ENCODE measurements at regions not wholly inside any gene's neighbourhood (a gene's known extent, or its start where the extent isn't known, plus 50 kb on each side); places are given as distances from the start of the nearest gene placed in this dataset.

GRCh38 chr16:86241681-86242080 is 268.6 kb upstream of the FOXF1 start:
- intact Hi-C loops (cut with micrococcal nuclease; ENCODE audit: unreplicated experiment) = no loop called here
- H3K27me3 ChIP-seq (ENCODE audit: control insufficient read depth, insufficient read depth, low read length) = peaks cover 2% of the 10 kb centered on the region
- ATAC-seq = no peak
- no TSS peak for BruUV-seq (replicated peaks)
- DNase-seq (ENCODE audit: low read depth, low spot score) = no peak
- H3K4me3 ChIP-seq (ENCODE audit: low read depth in 2 of 2, low read length in 2 of 2) = no peak overlapping the region
- POLR2A ChIA-PET = no interaction called here
- no peaks in the 10 kb centered on the region for H3K36me3 ChIP-seq (ENCODE audit: control insufficient read depth, insufficient read depth, low read length)
- TF ChIP-seq POLR2AphosphoS5 (IDR thresholded peaks at IDR 0.05; ENCODE audit: low read depth, low read length) (no peak), REST (IDR thresholded peaks at IDR 0.05; ENCODE audit: insufficient read depth in 1 of 2, low read depth in 2 of 2, low read length in 1 of 2) (no peak), CTCF (IDR thresholded peaks at IDR 0.05) (no peak), SIN3A (IDR thresholded peaks at IDR 0.05; ENCODE audit: borderline replicate concordance, insufficient read depth, low read depth, low read length) (no peak), TCF7L2 (IDR thresholded peaks at IDR 0.05; ENCODE audit: low read depth, low read length) (no peak)
- no peaks in the 10 kb centered on the region for H3K9me3 ChIP-seq (ENCODE audit: control insufficient read depth, insufficient read depth, low read depth, low read length)
- no peaks in the 10 kb centered on the region for H3K4me1 ChIP-seq (ENCODE audit: control insufficient read depth, insufficient read depth, low read length)
- H3K27ac ChIP-seq (ENCODE audit: low read length) = no peak overlapping the region
- in situ Hi-C loops (cut with HindIII; ENCODE audit: low pct_unique_long_range_greater_than_20kb, low sequenced_read_pairs) = no loop called here
- CTCF ChIA-PET = no interaction called here

- Histone ChIP-seq H3K36me3 (ENCODE audit: control insufficient read depth, insufficient read depth, low read length) (no peaks in the 10 kb centered on the region), H3K4me3 (ENCODE audit: low read depth in 2 of 2, low read length in 2 of 2) (no peak overlapping the region), H3K9me3 (ENCODE audit: control insufficient read depth, insufficient read depth, low read depth, low read length) (no peaks in the 10 kb centered on the region), H3K27me3 (ENCODE audit: control insufficient read depth, insufficient read depth, low read length) (peaks cover 6% of the 10 kb centered on the region), H3K4me1 (ENCODE audit: control insufficient read depth, insufficient read depth, low read length) (no peaks in the 10 kb centered on the region), H3K27ac (ENCODE audit: low read length) (no peak overlapping the region)
- ChIA-PET CTCF (no interaction called here), POLR2A (no interaction called here)
- ATAC-seq = no peak
- intact Hi-C loops (cut with micrococcal nuclease; ENCODE audit: unreplicated experiment) = no loop called here
- DNase-seq (ENCODE audit: low read depth, low spot score) = no peak
- in situ Hi-C loops (cut with HindIII; ENCODE audit: low pct_unique_long_range_greater_than_20kb, low sequenced_read_pairs) = no loop called here
- TF ChIP-seq TCF7L2 (IDR thresholded peaks at IDR 0.05; ENCODE audit: low read depth, low read length) (no peak), CTCF (IDR thresholded peaks at IDR 0.05) (no peak), REST (IDR thresholded peaks at IDR 0.05; ENCODE audit: insufficient read depth in 1 of 2, low read depth in 2 of 2, low read length in 1 of 2) (no peak), POLR2AphosphoS5 (IDR thresholded peaks at IDR 0.05; ENCODE audit: low read depth, low read length) (no peak), SIN3A (IDR thresholded peaks at IDR 0.05; ENCODE audit: borderline replicate concordance, insufficient read depth, low read depth, low read length) (no peak)
- BruUV-seq (replicated peaks) = no TSS peak
These were observed 267.8 kb upstream of the FOXF1 start for GRCh38 chr16:86242244-86243122.

Data from Panc1 (cell line).